ENCODE measurements at regions not wholly inside any gene's neighbourhood (a gene's known extent, or its start where the extent isn't known, plus 50 kb on each side); places are given as distances from the start of the nearest gene placed in this dataset.

DNA sequence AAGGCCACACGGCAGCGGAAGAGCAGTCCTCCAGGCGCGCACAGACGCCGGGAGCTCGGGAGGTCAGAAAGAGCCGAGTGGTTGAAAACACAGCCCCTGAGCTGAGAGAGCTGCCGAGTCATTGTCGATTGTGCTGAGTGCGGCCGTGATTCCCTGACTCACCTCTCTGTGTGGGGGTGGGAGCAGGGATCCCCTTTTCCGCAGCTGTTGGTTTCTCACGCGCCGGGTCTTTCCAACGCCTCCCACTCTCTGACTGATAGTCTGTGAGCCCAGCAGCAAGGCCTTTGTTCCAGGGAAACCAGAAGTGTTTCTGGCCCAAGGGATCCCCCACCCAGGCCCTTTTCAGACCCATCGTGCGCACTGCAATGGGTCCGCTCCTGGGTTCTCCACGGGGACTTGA, 97.3 kb downstream of the MRPL36 start:
- no peaks in the 10 kb centered on the region for H4K20me1 ChIP-seq (ENCODE audit: insufficient read depth, poor library complexity, severe bottlenecking)
- no peaks in the 10 kb centered on the region for H3K9me3 ChIP-seq (ENCODE audit: low read depth)
- no peaks in the 10 kb centered on the region for H3K79me2 ChIP-seq
- DNase-seq (ENCODE audit: low spot score) = no peak
- H3K27ac ChIP-seq = no peak overlapping the region
- H3K9me2 ChIP-seq (replicated peaks; ENCODE audit: insufficient read depth) = no peaks in the 10 kb centered on the region
- H3K4me3 ChIP-seq = no peak overlapping the region
- H3K36me3 ChIP-seq (replicated peaks; ENCODE audit: insufficient read depth, low read depth) = no peaks in the 10 kb centered on the region
- H3K27me3 ChIP-seq = no peaks in the 10 kb centered on the region
- no peaks in the 10 kb centered on the region for H3K4me1 ChIP-seq (ENCODE audit: insufficient read depth)
- TF ChIP-seq, protein P1, sequence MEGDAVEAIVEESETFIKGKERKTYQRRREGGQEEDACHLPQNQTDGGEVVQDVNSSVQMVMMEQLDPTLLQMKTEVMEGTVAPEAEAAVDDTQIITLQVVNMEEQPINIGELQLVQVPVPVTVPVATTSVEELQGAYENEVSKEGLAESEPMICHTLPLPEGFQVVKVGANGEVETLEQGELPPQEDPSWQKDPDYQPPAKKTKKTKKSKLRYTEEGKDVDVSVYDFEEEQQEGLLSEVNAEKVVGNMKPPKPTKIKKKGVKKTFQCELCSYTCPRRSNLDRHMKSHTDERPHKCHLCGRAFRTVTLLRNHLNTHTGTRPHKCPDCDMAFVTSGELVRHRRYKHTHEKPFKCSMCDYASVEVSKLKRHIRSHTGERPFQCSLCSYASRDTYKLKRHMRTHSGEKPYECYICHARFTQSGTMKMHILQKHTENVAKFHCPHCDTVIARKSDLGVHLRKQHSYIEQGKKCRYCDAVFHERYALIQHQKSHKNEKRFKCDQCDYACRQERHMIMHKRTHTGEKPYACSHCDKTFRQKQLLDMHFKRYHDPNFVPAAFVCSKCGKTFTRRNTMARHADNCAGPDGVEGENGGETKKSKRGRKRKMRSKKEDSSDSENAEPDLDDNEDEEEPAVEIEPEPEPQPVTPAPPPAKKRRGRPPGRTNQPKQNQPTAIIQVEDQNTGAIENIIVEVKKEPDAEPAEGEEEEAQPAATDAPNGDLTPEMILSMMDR (IDR thresholded peaks at IDR 0.05; ENCODE audit: poor library complexity) = no peak
- TF ChIP-seq EZH2phosphoT487 (IDR thresholded peaks at IDR 0.05; ENCODE audit: low read depth, severe bottlenecking, unreplicated experiment) = no peak
- TF ChIP-seq EZH2 (IDR thresholded peaks at IDR 0.05; ENCODE audit: borderline replicate concordance) = no peak
- 95% methylated on average over 21 of the region's 21 CpGs for WGBS (ENCODE audit: low lambda C conversion rate, missing lambda C conversion rate)
- no peak overlapping the region for H2AFZ ChIP-seq
- no peak overlapping the region for H3K4me2 ChIP-seq

DNA sequence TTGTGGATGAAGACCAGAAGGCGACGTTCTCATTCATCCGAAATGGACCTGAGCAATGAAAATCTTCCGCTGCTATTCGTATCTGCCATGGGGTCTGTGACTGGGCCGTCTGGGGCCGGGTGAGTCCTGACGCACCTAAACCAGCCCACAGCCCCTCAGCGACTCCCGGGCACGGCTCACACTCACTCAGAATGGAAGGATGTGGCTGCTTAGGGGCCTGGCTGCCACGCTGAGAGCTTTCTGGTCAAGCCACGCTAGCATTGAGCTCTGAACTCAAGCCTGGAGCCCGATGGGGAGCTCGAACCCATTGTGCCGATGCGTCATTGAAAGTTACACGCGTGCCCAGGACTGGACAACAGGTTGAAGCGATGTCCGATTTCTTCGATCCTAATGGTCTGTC, 97.8 kb downstream of the MRPL36 start:
- 91% methylated on average over 22 of the region's 22 CpGs for WGBS (ENCODE audit: low lambda C conversion rate, missing lambda C conversion rate)
- Histone ChIP-seq H3K9me3 (ENCODE audit: low read depth) (no peaks in the 10 kb centered on the region), H3K9me2 (replicated peaks; ENCODE audit: insufficient read depth) (no peaks in the 10 kb centered on the region), H3K4me2 (no peak overlapping the region), H3K4me1 (ENCODE audit: insufficient read depth) (no peaks in the 10 kb centered on the region), H2AFZ (no peak overlapping the region), H3K27ac (no peak overlapping the region), H3K36me3 (replicated peaks; ENCODE audit: insufficient read depth, low read depth) (no peaks in the 10 kb centered on the region), H3K79me2 (no peaks in the 10 kb centered on the region), H4K20me1 (ENCODE audit: insufficient read depth, poor library complexity, severe bottlenecking) (no peaks in the 10 kb centered on the region), H3K27me3 (no peaks in the 10 kb centered on the region), H3K4me3 (no peak overlapping the region)
- no peak for DNase-seq (ENCODE audit: low spot score)
- TF ChIP-seq, protein P1 (IDR thresholded peaks at IDR 0.05; ENCODE audit: poor library complexity) = no peak
- no peak for TF ChIP-seq EZH2phosphoT487 (IDR thresholded peaks at IDR 0.05; ENCODE audit: low read depth, severe bottlenecking, unreplicated experiment)

DNA sequence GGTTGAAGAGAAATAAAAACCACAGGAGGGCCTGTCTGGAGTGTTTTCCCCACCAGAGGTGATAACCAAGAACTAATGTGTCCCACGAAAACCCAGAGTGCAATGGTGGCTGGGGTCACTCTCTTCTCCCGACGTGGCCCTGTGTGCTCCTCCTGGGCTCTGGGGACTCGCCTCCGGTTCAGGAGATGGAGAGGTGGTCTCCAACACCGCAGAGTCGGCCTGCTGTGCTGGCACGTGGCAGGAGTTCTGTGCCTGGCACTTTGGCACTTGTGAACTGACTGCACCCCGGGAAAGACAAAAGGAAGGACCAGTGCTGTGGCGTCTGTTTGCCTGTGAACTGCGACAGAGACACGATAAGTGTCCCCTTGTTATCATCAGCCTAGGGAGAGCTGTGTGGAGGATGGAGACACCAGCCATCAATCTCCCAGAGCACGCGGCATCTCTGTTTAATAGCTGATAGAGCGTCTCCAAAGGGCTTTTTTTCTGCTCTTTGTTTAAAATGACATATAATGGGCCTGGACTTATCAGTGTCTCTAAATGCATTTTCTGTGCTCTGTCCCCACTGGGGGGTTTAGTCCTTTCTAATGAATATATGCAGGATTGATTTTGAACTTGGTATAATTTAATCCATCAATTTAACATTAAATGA, 98.3 kb downstream of the MRPL36 start:
- TF ChIP-seq EZH2 (IDR thresholded peaks at IDR 0.05; ENCODE audit: borderline replicate concordance) = no peak
- TF ChIP-seq EZH2phosphoT487 (IDR thresholded peaks at IDR 0.05; ENCODE audit: low read depth, severe bottlenecking, unreplicated experiment) = no peak
- TF ChIP-seq, protein P1 (IDR thresholded peaks at IDR 0.05; ENCODE audit: poor library complexity) = no peak
- Histone ChIP-seq H3K27me3 (no peaks in the 10 kb centered on the region), H3K36me3 (replicated peaks; ENCODE audit: insufficient read depth, low read depth) (no peaks in the 10 kb centered on the region), H3K79me2 (no peaks in the 10 kb centered on the region), H2AFZ (no peak overlapping the region), H4K20me1 (ENCODE audit: insufficient read depth, poor library complexity, severe bottlenecking) (no peaks in the 10 kb centered on the region), H3K4me3 (no peak overlapping the region), H3K9me2 (replicated peaks; ENCODE audit: insufficient read depth) (no peaks in the 10 kb centered on the region), H3K9me3 (ENCODE audit: low read depth) (no peaks in the 10 kb centered on the region), H3K4me1 (ENCODE audit: insufficient read depth) (no peaks in the 10 kb centered on the region), H3K27ac (no peak overlapping the region), H3K4me2 (no peak overlapping the region)
- WGBS (ENCODE audit: low lambda C conversion rate, missing lambda C conversion rate) = 81% methylated on average over 15 of the region's 15 CpGs
- no peak for DNase-seq (ENCODE audit: low spot score)
